ENCODE measurements at regions not wholly inside any gene's neighbourhood (a gene's known extent, or its start where the extent isn't known, plus 50 kb on each side); places are given as distances from the start of the nearest gene placed in this dataset.

DNA sequence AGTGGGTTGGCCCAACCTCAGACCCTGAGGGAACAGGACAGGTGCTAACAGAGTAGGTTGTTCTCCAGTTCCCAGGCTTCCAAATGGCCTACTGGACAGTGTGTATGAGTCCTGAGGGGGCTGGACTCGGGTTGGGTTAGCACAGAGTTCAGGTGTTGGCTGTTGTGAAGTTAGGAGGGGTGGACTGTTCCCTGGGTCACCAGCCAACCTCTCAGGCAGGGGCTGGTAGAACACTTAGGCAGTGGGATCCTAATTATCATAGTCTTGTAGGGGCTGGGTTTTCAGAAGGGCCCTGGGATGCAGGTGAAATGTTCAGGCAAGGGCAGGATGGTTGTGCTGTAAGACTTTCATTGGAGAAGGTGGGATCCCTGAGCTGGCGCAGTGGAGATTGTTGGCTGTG, 293.0 kb downstream of the ZWINT start:
- Histone ChIP-seq H3K27ac (no peak overlapping the region), H3K36me3 (replicated peaks) (no peaks in the 10 kb centered on the region), H3K27me3 (replicated peaks) (no peaks in the 10 kb centered on the region), H3K4me3 (ENCODE audit: low read depth, low read length) (no peak overlapping the region)
- in situ Hi-C loops (cut with HindIII; ENCODE audit: low pct_ligation_motif_present, low sequenced_read_pairs) = no loop called here
- TF ChIP-seq CTCF (IDR thresholded peaks at IDR 0.05; ENCODE audit: low read depth, low read length, missing control alignments) = no peak
- DNase-seq = no peak

GRCh38 chr10:56063642-56064041, 297.4 kb downstream of the ZWINT start:
- in situ Hi-C loops (cut with HindIII; ENCODE audit: low pct_ligation_motif_present, low sequenced_read_pairs) = no loop called here
- Histone ChIP-seq H3K36me3 (replicated peaks) (no peaks in the 10 kb centered on the region), H3K4me3 (ENCODE audit: low read depth, low read length) (no peak overlapping the region), H3K27ac (no peak overlapping the region), H3K27me3 (replicated peaks) (no peaks in the 10 kb centered on the region)
- no peak for DNase-seq
- TF ChIP-seq CTCF (IDR thresholded peaks at IDR 0.05; ENCODE audit: low read depth, low read length, missing control alignments) = no peak

DNA sequence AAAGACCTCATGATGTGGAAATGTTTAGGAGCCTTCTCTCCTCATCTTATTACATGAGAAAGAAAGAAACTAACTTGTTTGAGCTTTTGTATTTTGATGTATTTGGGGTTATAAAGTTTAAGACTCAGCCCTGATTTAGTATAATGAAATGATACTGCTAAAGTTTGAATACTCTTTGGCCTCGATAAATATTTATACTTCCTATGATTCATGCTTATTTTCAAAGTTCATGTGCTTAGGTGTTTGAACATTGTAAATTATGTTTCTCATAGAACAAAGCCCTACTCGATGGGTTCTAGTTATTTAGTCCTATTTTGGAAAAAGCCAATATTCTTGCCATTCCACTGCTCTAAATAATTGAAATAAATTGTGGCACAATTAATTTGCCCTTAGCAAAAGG, 303.2 kb downstream of the ZWINT start:
- H3K4me3 ChIP-seq (ENCODE audit: low read depth, low read length) = no peak overlapping the region
- TF ChIP-seq CTCF (IDR thresholded peaks at IDR 0.05; ENCODE audit: low read depth, low read length, missing control alignments) = no peak
- in situ Hi-C loops (cut with HindIII; ENCODE audit: low pct_ligation_motif_present, low sequenced_read_pairs) = no loop called here
- DNase-seq = no peak
- no peaks in the 10 kb centered on the region for H3K36me3 ChIP-seq (replicated peaks)
- H3K27me3 ChIP-seq (replicated peaks) = no peaks in the 10 kb centered on the region
- H3K27ac ChIP-seq = no peak overlapping the region

GRCh38 chr10:56035489-56035888, 325.6 kb downstream of the ZWINT start:
- Histone ChIP-seq H3K4me3 (ENCODE audit: low read depth, low read length) (no peak overlapping the region), H3K36me3 (replicated peaks) (no peaks in the 10 kb centered on the region), H3K27ac (no peak overlapping the region), H3K27me3 (replicated peaks) (no peaks in the 10 kb centered on the region)
- in situ Hi-C loops (cut with HindIII; ENCODE audit: low pct_ligation_motif_present, low sequenced_read_pairs) = no loop called here
- no peak for DNase-seq
- TF ChIP-seq CTCF (IDR thresholded peaks at IDR 0.05; ENCODE audit: low read depth, low read length, missing control alignments) = no peak

DNA sequence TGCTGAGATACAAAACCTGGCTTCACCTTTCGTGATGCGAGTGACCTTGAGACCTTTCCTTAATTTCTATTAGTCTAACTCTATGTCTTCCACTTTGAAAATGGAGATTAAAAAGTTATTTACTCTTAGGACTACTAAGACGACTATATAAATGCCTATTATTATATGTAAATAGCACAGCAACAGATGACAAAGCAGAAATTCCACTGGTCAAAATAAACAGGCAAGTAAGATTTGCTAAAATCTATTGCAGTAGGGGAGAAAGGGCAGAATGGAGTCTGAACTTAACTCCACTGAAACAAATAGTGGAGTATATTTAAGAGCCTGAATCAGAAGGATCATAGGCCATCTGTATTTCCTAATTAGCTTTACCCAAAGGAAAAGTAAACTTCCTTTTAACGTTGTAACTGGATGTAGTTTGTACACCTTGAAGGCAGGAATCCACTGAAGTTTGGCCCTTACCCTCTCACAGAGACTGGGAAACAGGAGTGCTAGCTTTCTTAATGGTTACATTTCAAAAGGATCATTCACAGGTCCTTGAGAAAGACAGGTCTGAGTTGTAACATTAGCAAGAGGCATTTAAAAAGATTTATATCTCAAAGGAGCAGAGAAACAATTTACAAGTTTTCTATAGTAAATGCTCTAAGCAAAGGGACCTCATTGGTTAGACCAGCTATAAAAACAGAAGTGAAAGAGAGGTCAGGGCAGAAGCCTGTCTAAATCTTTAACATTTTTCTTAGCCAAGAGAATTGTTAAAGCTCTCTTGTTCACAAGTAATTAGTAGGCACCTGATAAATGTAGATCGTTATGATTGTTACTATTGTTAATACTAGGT, 332.5 kb downstream of the ZWINT start:
- no peak for TF ChIP-seq CTCF (IDR thresholded peaks at IDR 0.05; ENCODE audit: low read depth, low read length, missing control alignments)
- Histone ChIP-seq H3K27ac (no peak overlapping the region), H3K36me3 (replicated peaks) (no peaks in the 10 kb centered on the region), H3K27me3 (replicated peaks) (no peaks in the 10 kb centered on the region), H3K4me3 (ENCODE audit: low read depth, low read length) (no peak overlapping the region)
- in situ Hi-C loops (cut with HindIII; ENCODE audit: low pct_ligation_motif_present, low sequenced_read_pairs) = no loop called here
- no peak for DNase-seq

GRCh38 chr10:56012101-56012500, 349.0 kb downstream of the ZWINT start:
- Histone ChIP-seq H3K27me3 (replicated peaks) (no peaks in the 10 kb centered on the region), H3K36me3 (replicated peaks) (no peaks in the 10 kb centered on the region), H3K4me3 (ENCODE audit: low read depth, low read length) (no peak overlapping the region), H3K27ac (no peak overlapping the region)
- no peak for DNase-seq
- TF ChIP-seq CTCF (IDR thresholded peaks at IDR 0.05; ENCODE audit: low read depth, low read length, missing control alignments) = no peak
- in situ Hi-C loops (cut with HindIII; ENCODE audit: low pct_ligation_motif_present, low sequenced_read_pairs) = no loop called here

Data from brain microvascular endothelial cell (primary cell).